Loucy (cell line): ENCODE measurements at regions not wholly inside any gene's neighbourhood (a gene's known extent, or its start where the extent isn't known, plus 50 kb on each side); places are given as distances from the start of the nearest gene placed in this dataset.

Experiments used
- H2AFZ ChIP-seq: fragments of 200-600 bp; sonication (generic); 2 replicates; pipeline ENCODE4 v1.6.0; 2016; ENCODE audit warnings: antibody characterized with exemption, mild to moderate bottlenecking, low read length, moderate library complexity
- H3F3A ChIP-seq: fragments of 200-600 bp; 2 replicates; pipeline ENCODE4 v1.6.0; 2016; ENCODE audit warnings: antibody characterized with exemption, low read depth, mild to moderate bottlenecking
- H3K27me3 ChIP-seq: fragments of 200-600 bp; sonication (generic); 2 replicates; pipeline ENCODE4 v1.6.1; 2014; ENCODE audit warnings: low read length, mild to moderate bottlenecking; ENCODE audit not compliant: insufficient read depth, poor library complexity, severe bottlenecking
- H3K36me3 ChIP-seq: fragments of 200-600 bp; sonication (generic); 2 replicates; pipeline ENCODE4 v1.6.1; 2016; ENCODE audit warnings: low read length; ENCODE audit not compliant: insufficient read depth
- H3K4me1 ChIP-seq: fragments of 200-600 bp; sonication (generic); 2 replicates; pipeline ENCODE4 v1.5.1; 2014; ENCODE audit warnings: low read length, mild to moderate bottlenecking; ENCODE audit not compliant: insufficient read depth, poor library complexity, severe bottlenecking
- H3K4me2 ChIP-seq: fragments of 200-600 bp; sonication (generic); 2 replicates; pipeline ENCODE4 v1.6.0; 2014; ENCODE audit warnings: antibody characterized with exemption, low read length, low read depth, mild to moderate bottlenecking; ENCODE audit not compliant: poor library complexity, severe bottlenecking
- H3K4me3 ChIP-seq: fragments of 200-600 bp; sonication (generic); 2 replicates; pipeline ENCODE4 v1.5.1; 2014; ENCODE audit warnings: low read length, mild to moderate bottlenecking, mixed read lengths; ENCODE audit not compliant: poor library complexity, severe bottlenecking
- H3K79me2 ChIP-seq: fragments of 200-600 bp; sonication (generic); 2 replicates; pipeline ENCODE4 v1.6.1; 2014; ENCODE audit warnings: low read length; ENCODE audit not compliant: insufficient read depth
- H3K9ac ChIP-seq: fragments of 200-600 bp; sonication (generic); 2 replicates; pipeline ENCODE4 v1.6.0; 2014; ENCODE audit warnings: mild to moderate bottlenecking, low read depth, low read length, moderate library complexity; ENCODE audit not compliant: poor library complexity, severe bottlenecking
- H3K9me2 ChIP-seq: fragments of 200-600 bp; sonication (generic); replicated peaks from 2 replicates; pipeline ENCODE4 v1.6.1; 2016; ENCODE audit warnings: low read depth, low read length, mixed read lengths
- H3K9me3 ChIP-seq: fragments of 200-600 bp; sonication (generic); 2 replicates; pipeline ENCODE4 v1.6.1; 2014; ENCODE audit warnings: mild to moderate bottlenecking, antibody characterized with exemption, low read length, low read depth; ENCODE audit not compliant: insufficient read depth
- H4K20me1 ChIP-seq: fragments of 200-600 bp; sonication (generic); 2 replicates; pipeline ENCODE4 v1.6.0; 2014; ENCODE audit warnings: antibody characterized with exemption, low read length, mild to moderate bottlenecking; ENCODE audit not compliant: insufficient read depth, poor library complexity, severe bottlenecking
- EZH2phosphoT487 ChIP-seq: fragments of 200-600 bp; IDR thresholded peaks from 2 replicates; pipeline ENCODE4 v1.6.1; 2018; ENCODE audit warnings: antibody characterized with exemption, mild to moderate bottlenecking, moderate library complexity, borderline replicate concordance
- TF ChIP-seq, protein P1 (sequence below): fragments of 200-600 bp; sonication (generic); conservative IDR thresholded peaks from 2 replicates; pipeline ENCODE4 v1.5.1; 2014; ENCODE audit warnings: mild to moderate bottlenecking, antibody characterized with exemption, low read length

DNA sequence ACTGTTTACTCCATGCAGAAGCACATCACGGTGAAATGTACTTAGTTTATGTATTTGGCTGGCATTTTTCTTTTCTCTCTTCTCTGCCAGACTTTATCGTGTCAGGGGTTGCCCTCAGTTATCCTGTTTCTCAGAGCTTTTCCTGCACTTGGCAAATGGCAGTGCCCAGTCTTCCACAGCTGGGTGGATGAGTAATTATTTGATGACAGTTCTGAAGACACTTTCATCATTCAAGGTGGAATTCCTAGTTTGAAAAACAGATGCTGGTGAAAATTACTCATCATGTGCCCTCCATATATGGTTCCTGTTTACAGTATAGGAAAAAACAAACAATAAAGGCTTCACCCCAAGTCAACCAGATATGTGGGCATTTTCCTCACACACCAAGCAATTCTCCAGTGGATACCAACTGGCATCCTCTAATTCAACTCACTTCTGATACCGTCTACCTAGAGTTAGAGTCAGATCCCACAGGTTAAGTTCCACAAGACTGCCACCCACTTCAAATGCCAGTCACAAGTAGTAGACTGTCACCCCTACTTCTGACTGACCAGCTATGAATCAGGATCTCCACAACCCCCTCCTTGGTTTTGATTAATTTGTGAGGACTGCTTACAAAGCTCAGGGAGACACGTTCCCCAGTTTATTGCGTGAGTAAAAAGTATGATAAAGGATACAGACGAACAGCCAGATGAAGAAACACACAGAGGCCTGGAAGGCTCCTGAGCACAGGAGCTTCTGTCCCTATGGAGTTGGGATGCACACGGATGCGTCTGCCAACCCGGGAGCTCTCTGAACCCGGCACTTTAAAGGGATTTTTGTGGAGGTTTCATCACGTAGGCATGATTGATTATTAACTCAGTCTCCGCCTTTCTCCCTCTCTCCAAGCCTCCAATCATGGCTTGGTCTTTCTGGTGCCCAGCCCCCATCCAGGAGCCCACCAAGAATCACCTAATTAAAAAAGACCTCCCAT, 72.9 kb downstream of the CLDN34 start:
- no peak for TF ChIP-seq EZH2phosphoT487
- TF ChIP-seq, protein P1, sequence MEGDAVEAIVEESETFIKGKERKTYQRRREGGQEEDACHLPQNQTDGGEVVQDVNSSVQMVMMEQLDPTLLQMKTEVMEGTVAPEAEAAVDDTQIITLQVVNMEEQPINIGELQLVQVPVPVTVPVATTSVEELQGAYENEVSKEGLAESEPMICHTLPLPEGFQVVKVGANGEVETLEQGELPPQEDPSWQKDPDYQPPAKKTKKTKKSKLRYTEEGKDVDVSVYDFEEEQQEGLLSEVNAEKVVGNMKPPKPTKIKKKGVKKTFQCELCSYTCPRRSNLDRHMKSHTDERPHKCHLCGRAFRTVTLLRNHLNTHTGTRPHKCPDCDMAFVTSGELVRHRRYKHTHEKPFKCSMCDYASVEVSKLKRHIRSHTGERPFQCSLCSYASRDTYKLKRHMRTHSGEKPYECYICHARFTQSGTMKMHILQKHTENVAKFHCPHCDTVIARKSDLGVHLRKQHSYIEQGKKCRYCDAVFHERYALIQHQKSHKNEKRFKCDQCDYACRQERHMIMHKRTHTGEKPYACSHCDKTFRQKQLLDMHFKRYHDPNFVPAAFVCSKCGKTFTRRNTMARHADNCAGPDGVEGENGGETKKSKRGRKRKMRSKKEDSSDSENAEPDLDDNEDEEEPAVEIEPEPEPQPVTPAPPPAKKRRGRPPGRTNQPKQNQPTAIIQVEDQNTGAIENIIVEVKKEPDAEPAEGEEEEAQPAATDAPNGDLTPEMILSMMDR: no peak
- Histone ChIP-seq H3K4me1 (peaks cover 2% of the 10 kb centered on the region), H3F3A (no peaks in the 10 kb centered on the region), H3K9me3 (no peaks in the 10 kb centered on the region), H3K27me3 (no peaks in the 10 kb centered on the region), H3K79me2 (no peaks in the 10 kb centered on the region), H3K9me2 (no peaks in the 10 kb centered on the region), H4K20me1 (no peaks in the 10 kb centered on the region), H3K9ac (no peak overlapping the region), H3K4me2 (no peak overlapping the region), H3K36me3 (no peaks in the 10 kb centered on the region), H3K4me3 (no peak overlapping the region), H2AFZ (no peak overlapping the region)

DNA sequence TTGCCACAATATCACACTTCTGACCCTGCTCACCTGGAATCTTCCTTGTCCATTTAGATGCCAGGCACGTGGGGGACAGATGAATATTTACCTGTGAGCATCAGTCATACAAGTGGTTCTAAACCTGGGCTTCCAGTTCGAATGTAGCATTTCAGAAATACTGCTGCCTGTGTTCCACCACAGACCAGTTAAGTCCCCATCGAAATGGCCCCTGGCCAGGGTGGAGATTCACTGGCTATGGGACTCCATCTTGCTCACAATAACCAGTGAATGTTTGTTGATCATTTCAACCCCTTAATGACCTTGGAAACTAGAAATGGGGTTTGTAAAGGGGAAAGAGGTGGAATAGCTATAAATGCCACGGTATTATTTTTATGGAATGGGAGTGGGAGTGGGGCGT, 73.8 kb downstream of the CLDN34 start:
- Histone ChIP-seq H3K4me2 (no peak overlapping the region), H3K9me3 (no peaks in the 10 kb centered on the region), H3K9me2 (no peaks in the 10 kb centered on the region), H3F3A (no peaks in the 10 kb centered on the region), H4K20me1 (no peaks in the 10 kb centered on the region), H2AFZ (no peak overlapping the region), H3K27me3 (no peaks in the 10 kb centered on the region), H3K36me3 (no peaks in the 10 kb centered on the region), H3K4me3 (no peak overlapping the region), H3K9ac (no peak overlapping the region), H3K4me1 (no peaks in the 10 kb centered on the region), H3K79me2 (no peaks in the 10 kb centered on the region)
- TF ChIP-seq EZH2phosphoT487: no peak
- TF ChIP-seq, protein P1: no peak

DNA sequence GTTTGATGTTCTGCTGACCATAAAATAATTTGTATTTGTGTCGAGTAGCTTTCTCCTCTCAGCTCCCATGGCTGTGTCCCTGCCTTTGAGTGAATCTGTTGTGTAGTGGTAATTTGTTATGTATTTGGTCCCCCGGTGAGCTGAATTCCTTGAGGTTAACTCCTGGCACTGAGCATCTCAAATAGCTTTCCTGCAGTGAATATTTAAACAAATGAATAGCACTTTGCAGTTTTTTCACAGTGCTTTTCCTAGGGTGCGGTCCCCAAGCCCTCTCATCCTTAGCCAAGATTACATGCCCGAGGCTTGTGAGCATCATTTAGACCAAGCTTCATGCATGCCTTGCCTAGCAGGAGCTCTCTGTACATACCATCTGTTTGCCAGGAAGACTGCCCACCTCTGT, 74.2 kb downstream of the CLDN34 start:
- Histone ChIP-seq H2AFZ (no peak overlapping the region), H3K79me2 (no peaks in the 10 kb centered on the region), H4K20me1 (no peaks in the 10 kb centered on the region), H3K9me2 (no peaks in the 10 kb centered on the region), H3K27me3 (no peaks in the 10 kb centered on the region), H3K4me2 (no peak overlapping the region), H3K9me3 (no peaks in the 10 kb centered on the region), H3K4me3 (no peak overlapping the region), H3K4me1 (no peaks in the 10 kb centered on the region), H3K36me3 (no peaks in the 10 kb centered on the region), H3K9ac (no peak overlapping the region), H3F3A (no peaks in the 10 kb centered on the region)
- TF ChIP-seq, protein P1: no peak
- TF ChIP-seq EZH2phosphoT487: no peak
